ENCODE measurements at regions not wholly inside any gene's neighbourhood (a gene's known extent, or its start where the extent isn't known, plus 50 kb on each side); places are given as distances from the start of the nearest gene placed in this dataset.

- no peak for DNase-seq (ENCODE audit: low read depth)
Measured at GRCh38 chr5:74424162-74424868, 216.2 kb downstream of the ENC1 start.

- no peak for DNase-seq (ENCODE audit: low read depth)
Measured at GRCh38 chr5:74423383-74423782, 217.1 kb downstream of the ENC1 start.

- DNase-seq (ENCODE audit: low read depth): no peak
Measured at GRCh38 chr5:74422671-74423070, 217.9 kb downstream of the ENC1 start.

DNA sequence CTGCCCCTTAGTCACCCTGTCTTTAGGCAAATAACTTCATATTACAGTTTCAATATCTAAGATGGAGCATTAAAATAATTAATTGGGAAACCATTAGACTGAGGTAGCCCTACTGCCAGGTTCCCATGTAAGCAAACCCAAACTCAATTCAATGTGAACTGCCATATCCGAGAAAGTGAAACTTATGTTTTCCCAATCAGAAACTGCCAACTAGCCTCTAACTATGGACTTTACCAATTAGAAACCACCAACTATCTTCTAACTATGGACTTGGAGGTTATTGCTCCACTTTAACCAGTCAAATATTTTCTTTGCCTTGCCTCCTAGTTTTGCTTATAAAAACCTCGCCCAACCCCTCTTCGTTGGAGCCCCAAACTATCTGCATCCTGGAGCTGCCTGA, 218.5 kb downstream of the ENC1 start:
- DNase-seq (ENCODE audit: low read depth): no peak

DNA sequence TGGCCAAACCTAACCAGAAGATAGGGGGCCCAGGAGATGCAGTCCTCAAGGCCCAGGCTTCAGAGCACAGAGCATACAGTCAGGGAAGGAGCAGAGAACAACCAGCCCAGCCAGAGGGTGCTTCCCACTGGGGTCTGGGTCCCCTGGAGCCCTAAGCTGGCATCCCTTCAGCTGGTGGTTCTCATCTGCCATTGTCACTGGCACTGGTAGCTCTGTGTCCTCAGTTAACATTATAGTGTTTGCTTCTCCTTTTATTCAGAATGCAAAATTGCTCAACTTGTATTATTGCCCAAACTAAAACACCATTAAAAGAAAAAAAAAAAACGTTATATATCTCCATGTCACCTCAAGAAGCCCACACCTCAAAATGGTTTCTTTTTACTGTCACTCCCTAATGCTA, 219.2 kb downstream of the ENC1 start:
- no peak for DNase-seq (ENCODE audit: low read depth)

DNA sequence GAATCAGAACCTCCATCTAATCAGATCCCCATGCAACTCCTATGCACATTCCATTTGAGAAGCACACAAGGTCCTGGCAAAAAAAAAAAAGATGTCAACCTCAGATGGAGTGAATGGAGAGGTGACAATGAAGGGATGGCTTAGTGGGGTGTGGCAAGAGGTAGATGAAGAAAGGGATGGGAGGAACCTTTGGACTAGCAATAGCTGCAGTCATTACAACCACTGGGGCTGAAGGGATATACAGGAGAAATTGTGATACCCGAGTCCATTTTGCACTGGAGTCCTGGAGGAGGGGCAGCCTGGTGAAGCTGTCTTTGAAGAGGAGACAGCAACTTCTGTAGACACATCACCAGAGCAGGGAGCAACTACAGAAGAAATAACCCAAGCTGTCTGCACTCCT, 219.6 kb downstream of the ENC1 start:
- no peak for DNase-seq (ENCODE audit: low read depth)

GRCh38 chr5:74420220-74420619, 220.3 kb downstream of the ENC1 start:
- no peak for DNase-seq (ENCODE audit: low read depth)

- no peak for DNase-seq (ENCODE audit: low read depth)
Measured at GRCh38 chr5:74419468-74419867, 221.1 kb downstream of the ENC1 start.

DNA sequence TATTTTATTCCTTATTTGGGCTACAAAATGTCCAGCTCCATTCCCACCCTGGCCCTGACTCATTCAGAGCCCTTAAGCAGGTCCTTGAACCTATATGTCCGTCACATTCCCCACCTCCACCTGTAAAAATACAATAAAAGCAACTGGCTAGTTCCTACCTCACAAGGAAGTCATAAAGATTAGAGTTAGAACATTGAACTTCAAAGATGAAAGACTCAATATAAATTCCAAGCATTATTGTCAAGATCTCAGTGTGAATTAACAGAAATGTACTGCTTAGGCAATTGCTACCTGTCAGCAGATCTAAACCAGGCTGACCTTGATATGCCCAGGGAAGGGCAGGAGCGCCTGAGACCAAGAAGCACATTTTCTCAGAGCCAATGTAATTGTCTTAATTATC, 221.8 kb downstream of the ENC1 start:
- no peak for DNase-seq (ENCODE audit: low read depth)

DNA sequence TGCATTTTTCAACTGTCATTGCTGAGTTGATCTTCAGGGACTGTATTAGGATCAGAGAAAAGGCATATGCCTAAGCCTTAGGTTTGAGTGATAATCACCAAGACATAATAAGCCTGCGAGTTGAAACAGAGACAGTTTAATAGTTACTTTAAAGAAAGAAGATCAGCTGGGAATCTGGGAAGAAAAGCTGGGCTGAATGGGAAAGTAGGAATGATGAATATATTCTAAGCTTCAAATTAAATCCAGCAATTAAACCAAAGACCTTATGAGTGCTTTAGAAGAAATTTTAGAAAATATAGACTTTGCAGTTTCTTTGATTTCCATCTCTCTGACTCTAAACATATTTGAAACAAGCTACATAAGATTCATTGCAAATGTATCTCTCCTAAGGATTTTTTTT, 222.3 kb downstream of the ENC1 start:
- DNase-seq (ENCODE audit: low read depth): no peak

DNA sequence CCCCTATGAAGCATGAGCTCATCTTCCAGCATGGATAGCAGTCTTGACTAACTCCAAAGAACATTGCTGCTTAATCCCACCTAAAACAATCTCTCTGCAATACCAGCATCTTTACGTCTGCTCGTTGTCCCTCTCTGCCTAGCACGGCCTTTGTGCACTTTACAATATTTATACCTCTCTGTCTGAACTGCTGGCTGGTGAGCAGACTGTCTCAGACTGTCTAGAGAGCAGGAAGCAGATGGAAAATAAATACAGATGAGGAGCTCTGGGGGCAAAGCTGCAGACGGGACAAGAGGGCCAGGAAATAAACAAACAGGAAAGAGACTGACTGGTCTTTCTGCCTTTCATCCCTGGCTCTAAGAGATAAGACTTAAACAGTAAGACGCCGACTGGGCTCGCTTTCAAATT, 224.8 kb downstream of the ENC1 start:
- no peak for DNase-seq (ENCODE audit: low read depth)

DNA sequence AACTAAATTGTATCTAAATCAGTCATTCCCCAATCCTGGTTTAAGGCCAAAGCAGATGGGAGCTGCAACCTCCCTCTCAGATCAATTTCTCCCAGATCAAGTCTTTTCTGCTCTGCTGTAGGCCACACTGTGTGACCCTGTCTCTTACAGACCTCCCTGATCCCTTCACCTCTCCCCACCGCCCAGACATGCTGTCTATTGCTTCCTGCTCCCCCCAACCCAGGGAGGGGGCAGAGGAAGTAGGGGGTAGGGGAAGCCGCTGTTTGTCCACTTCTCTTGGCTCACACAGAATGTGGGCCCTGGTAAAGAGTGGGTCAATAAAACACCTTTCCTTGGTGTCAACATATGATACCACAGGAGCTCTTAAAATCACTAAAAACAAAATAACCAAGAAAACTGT, 226.3 kb downstream of the ENC1 start:
- DNase-seq (ENCODE audit: low read depth): no peak

- no peak for DNase-seq (ENCODE audit: low read depth)
Measured at GRCh38 chr5:74413403-74414048, 227.0 kb downstream of the ENC1 start.

GRCh38 chr5:74412066-74412465, 228.5 kb downstream of the ENC1 start:
- DNase-seq (ENCODE audit: low read depth): no peak

DNA sequence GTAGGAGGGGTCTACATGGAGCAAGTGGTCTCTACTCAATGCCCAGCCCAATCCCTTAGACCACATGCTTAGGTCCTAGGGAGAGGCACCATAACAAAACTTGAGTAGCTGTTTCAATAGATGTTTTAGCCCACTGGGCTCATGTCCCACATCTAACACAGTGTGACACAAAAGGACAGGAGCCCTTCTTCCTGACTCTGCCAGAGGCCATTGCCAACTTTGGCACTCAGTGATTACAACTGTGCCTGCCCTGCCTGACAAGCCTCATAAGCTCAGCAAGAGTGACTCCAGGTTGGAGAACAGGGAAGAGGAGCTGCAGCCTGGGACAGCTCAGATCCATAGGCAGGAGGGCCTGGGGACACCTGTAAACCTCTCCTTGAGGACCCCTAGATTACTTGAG, 230.8 kb downstream of the ENC1 start:
- no peak for DNase-seq (ENCODE audit: low read depth)

DNA sequence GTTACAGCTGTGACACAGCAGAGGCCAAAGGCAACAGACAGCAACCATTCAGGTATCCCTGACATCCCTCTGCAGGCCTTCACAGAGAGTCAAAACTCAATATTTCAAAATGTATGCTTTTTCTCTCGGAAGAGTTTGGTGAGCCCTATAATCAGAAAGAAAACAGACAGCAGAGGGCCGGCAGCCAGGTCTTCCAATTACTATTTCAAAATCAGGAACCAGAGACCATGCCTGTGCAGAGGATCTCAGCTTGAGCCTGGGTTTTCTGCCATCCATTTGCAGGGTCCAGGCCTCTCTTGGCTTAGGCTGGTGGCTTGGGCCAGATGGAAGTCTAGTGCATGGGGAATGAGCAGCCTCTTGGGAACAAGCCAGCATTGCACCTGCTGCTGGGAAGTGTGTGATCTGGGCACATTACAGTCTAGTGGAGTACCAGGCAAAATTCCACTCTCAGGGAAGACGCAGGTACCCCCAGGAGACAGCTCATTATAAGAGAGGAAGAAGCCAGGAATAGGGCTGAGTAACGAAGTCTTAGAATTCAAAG, 231.3 kb downstream of the ENC1 start:
- no peak for DNase-seq (ENCODE audit: low read depth)

DNA sequence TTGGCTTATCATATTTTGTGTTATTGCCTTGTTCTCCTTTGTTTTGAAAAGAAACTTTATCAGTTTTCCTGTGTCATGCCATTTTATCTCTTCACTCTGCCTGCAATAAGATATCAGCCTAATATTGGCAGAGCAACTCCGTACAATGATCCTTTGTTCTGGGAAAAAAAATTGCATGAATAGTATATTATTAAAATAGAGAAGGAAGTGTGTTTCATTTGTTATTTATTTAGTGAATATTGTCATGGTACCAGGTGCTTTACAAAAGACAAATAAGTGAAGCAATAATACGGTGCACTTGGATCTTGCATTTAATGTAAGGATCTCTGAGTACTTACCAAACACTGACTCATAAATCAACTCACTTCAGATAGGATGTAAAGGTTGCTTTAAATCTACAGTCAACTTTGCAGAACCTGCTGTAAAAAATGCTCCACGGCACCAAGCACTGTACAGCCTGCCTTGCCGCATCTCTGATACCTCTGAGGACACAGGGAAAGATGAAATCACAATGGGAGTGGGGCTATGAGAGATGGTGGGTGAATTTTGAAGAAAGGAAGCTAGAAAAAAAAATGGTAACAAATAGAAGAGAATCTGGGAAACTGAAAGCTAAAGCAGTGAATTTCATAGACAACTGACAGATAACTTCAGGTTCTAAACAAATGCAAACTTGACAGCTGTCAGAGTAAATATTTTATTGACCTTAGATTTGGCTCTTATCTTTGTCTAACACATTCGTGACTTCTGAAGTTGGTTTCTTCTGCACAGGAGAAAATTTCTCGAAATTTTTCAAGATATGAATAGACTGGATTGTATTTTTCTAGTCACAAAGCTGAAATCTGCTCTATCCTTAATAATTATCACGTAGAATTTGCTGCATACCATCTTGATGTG, 232.1 kb downstream of the ENC1 start:
- no peak for DNase-seq (ENCODE audit: low read depth)

DNA sequence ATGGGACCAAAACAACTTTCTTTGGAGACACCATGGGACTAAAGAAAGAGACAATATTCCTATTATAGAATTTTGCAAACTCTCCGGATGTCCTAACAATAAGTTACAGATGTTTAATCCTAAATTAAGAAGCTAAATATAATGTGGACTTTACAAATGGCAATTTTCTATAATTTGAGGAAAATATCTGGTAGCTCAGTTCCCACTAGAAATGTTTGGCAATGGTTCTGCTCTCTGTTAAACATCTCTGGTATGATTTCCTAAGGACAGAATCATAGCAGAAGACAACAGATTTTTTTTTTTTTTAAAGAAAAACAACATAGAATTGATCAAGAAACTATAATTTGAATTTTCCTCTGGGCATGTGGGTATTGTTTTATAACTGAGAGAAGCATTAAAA, 232.8 kb downstream of the ENC1 start:
- DNase-seq (ENCODE audit: low read depth): no peak

GRCh38 chr5:74406844-74407243, 233.7 kb downstream of the ENC1 start:
- no peak for DNase-seq (ENCODE audit: low read depth)

- DNase-seq (ENCODE audit: low read depth): no peak
Measured at GRCh38 chr5:74405593-74405992, 234.9 kb downstream of the ENC1 start.

- no peak for DNase-seq (ENCODE audit: low read depth)
Measured at GRCh38 chr5:74404574-74405508, 235.7 kb downstream of the ENC1 start.

GRCh38 chr5:74403771-74404170, 236.8 kb downstream of the ENC1 start:
- no peak for DNase-seq (ENCODE audit: low read depth)

Data from activated T-helper 9 cell treated with anti-CD3 and anti-CD28 coated beads, Interleukin-2, amount 50 U/mL, for 16 hours (primary cell).